ENCODE measurements at regions not wholly inside any gene's neighbourhood (a gene's known extent, or its start where the extent isn't known, plus 50 kb on each side); places are given as distances from the start of the nearest gene placed in this dataset.
"Not testable (repeated sequence)": the region's sequence is repeated elsewhere in the genome, so short reads cannot be mapped to it uniquely, and the experiment has no call there.

- no peak for DNase-seq (ENCODE audit: low read depth)
These were observed 151.4 kb upstream of the NXPH2 start for GRCh38 chr2:138931284-138932256.

- no peak for DNase-seq (ENCODE audit: low read depth)
These were observed 150.4 kb upstream of the NXPH2 start for GRCh38 chr2:138930571-138930970.

- no peak for DNase-seq (ENCODE audit: low read depth)
These were observed 148.3 kb upstream of the NXPH2 start for GRCh38 chr2:138928374-138929021.

GRCh38 chr2:138922973-138923563 lies 142.9 kb upstream of the NXPH2 start:
- DNase-seq (ENCODE audit: low read depth) = peak; percentile 32

GRCh38 chr2:138919120-138919747 lies 139.0 kb upstream of the NXPH2 start:
- no peak for DNase-seq (ENCODE audit: low read depth)

GRCh38 chr2:138910427-138910826 lies 130.2 kb upstream of the NXPH2 start:
- no peak for DNase-seq (ENCODE audit: low read depth)

GRCh38 chr2:138906549-138906948 lies 126.4 kb upstream of the NXPH2 start:
- no peak for DNase-seq (ENCODE audit: low read depth)

- DNase-seq (ENCODE audit: low read depth) = no peak
These were observed 122.2 kb upstream of the NXPH2 start for GRCh38 chr2:138902239-138902871.

GRCh38 chr2:138901530-138901929 lies 121.3 kb upstream of the NXPH2 start:
- no peak for DNase-seq (ENCODE audit: low read depth)

- DNase-seq (ENCODE audit: low read depth) = no peak
These were observed 118.7 kb upstream of the NXPH2 start for GRCh38 chr2:138898855-138899254.

- DNase-seq (ENCODE audit: low read depth) = no peak
These were observed 117.1 kb upstream of the NXPH2 start for GRCh38 chr2:138897274-138897673.

- no peak for DNase-seq (ENCODE audit: low read depth)
These were observed 113.6 kb upstream of the NXPH2 start for GRCh38 chr2:138893746-138894145.

GRCh38 chr2:138881126-138881525 lies 100.9 kb upstream of the NXPH2 start:
- no peak for DNase-seq (ENCODE audit: low read depth)

GRCh38 chr2:138879931-138880330 lies 99.7 kb upstream of the NXPH2 start:
- DNase-seq (ENCODE audit: low read depth) = no peak

- DNase-seq (ENCODE audit: low read depth) = no peak
These were observed 97.2 kb upstream of the NXPH2 start for GRCh38 chr2:138877421-138877820.

- DNase-seq (ENCODE audit: low read depth) = no peak
These were observed 94.1 kb upstream of the NXPH2 start for GRCh38 chr2:138874251-138874650.

GRCh38 chr2:138872116-138872515 lies 91.9 kb upstream of the NXPH2 start:
- not testable (repeated sequence) for DNase-seq (ENCODE audit: low read depth)

GRCh38 chr2:138871312-138871711 lies 91.1 kb upstream of the NXPH2 start:
- no peak for DNase-seq (ENCODE audit: low read depth)

GRCh38 chr2:138867341-138867740 lies 87.2 kb upstream of the NXPH2 start:
- DNase-seq (ENCODE audit: low read depth) = no peak

- DNase-seq (ENCODE audit: low read depth) = no peak
These were observed 86.6 kb upstream of the NXPH2 start for GRCh38 chr2:138866797-138867196.

GRCh38 chr2:138853761-138854160 lies 73.6 kb upstream of the NXPH2 start:
- no peak for DNase-seq (ENCODE audit: low read depth)

- DNase-seq (ENCODE audit: low read depth) = no peak
These were observed 73.1 kb upstream of the NXPH2 start for GRCh38 chr2:138853296-138853695.

Measured in amniotic epithelial cell (primary cell).